HEK293 (cell line): ENCODE measurements at regions not wholly inside any gene's neighbourhood (a gene's known extent, or its start where the extent isn't known, plus 50 kb on each side); places are given as distances from the start of the nearest gene placed in this dataset.

Experiments used
- CTCF ChIA-PET: fragments of 350-600 bp; formaldehyde crosslinking; extraction: SDS; loops from one replicate; lab custom pipeline; 2021; ENCODE audit warnings: antibody characterized with exemption; lab: Yijun Ruan, JAX
- POLR2A ChIA-PET: fragments of 300-600 bp; formaldehyde crosslinking; extraction: SDS; loops from one replicate; lab custom pipeline; 2020; ENCODE audit warnings: antibody characterized with exemption, inconsistent platforms; lab: Yijun Ruan, JAX
- H3K27ac ChIP-seq: fragments of 200-500 bp; sonication (Bioruptor generic); 2 replicates; pipeline ENCODE4 v1.5.1; 2014; ENCODE audit warnings: low read depth, low read length, control low read depth, inconsistent platforms; ENCODE audit errors: extremely low read depth
- H3K36me3 ChIP-seq, 2 experiments: fragments of 200-500 bp in 1 of 2; sonication (Bioruptor generic) in 1 of 2; 1 replicate in 1 of 2; 2 replicates in 1 of 2; pipeline ENCODE4 v1.5.1; 2014 to 2017; ENCODE audit warnings: inconsistent platforms in 2 of 2, low read length in 2 of 2; ENCODE audit not compliant: control insufficient read depth in 2 of 2, insufficient read depth in 1 of 2
- H3K4me1 ChIP-seq: fragments of 200-500 bp; sonication (Bioruptor generic); 2 replicates; pipeline ENCODE4 v1.5.1; 2014; ENCODE audit warnings: mild to moderate bottlenecking, low read length, inconsistent platforms; ENCODE audit not compliant: control insufficient read depth, insufficient read depth
- H3K4me3 ChIP-seq: 2 replicates; pipeline ENCODE4 v1.5.1; 2011; ENCODE audit warnings: low read depth, mild to moderate bottlenecking, control low read depth, low read length, moderate library complexity
- H3K9me3 ChIP-seq: fragments of 200-500 bp; sonication (Bioruptor generic); 2 replicates; pipeline ENCODE4 v1.5.1; 2014; ENCODE audit warnings: low read depth, low read length, inconsistent platforms; ENCODE audit not compliant: control insufficient read depth, insufficient read depth
- CTCF ChIP-seq: fragments of 450-650 bp; formaldehyde crosslinking; IDR thresholded peaks from 2 replicates; pipeline ENCODE4 v1.5.1; 2016; ENCODE audit warnings: missing biosample characterization, missing genetic modification characterization
- EGR2 ChIP-seq: fragments of 450-650 bp; formaldehyde crosslinking; IDR thresholded peaks from 2 replicates; pipeline ENCODE4 v1.5.1; 2016; ENCODE audit warnings: low read depth, missing biosample characterization, missing genetic modification characterization
- FEZF1 ChIP-seq: fragments of 450-650 bp; formaldehyde crosslinking; IDR thresholded peaks from 2 replicates; pipeline ENCODE4 v1.5.1; 2016; ENCODE audit warnings: missing biosample characterization, missing genetic modification characterization
- HIC1 ChIP-seq: fragments of 450-650 bp; formaldehyde crosslinking; IDR thresholded peaks from 2 replicates; pipeline ENCODE4 v1.5.1; 2016; ENCODE audit warnings: missing biosample characterization, missing genetic modification characterization
- HOXC10 ChIP-seq: sonication (generic); formaldehyde crosslinking; IDR thresholded peaks from 2 replicates; pipeline ENCODE4 v1.8.1; 2023; ENCODE audit warnings: mild to moderate bottlenecking, missing genetic modification reagents
- HOXD13 ChIP-seq: sonication (generic); formaldehyde crosslinking; IDR thresholded peaks from 2 replicates; pipeline ENCODE4 v1.8.0; 2022; ENCODE audit warnings: missing genetic modification reagents, borderline replicate concordance
- INSM2 ChIP-seq: fragments of 450-650 bp; formaldehyde crosslinking; IDR thresholded peaks from 2 replicates; pipeline ENCODE4 v1.5.1; 2016; ENCODE audit warnings: missing biosample characterization, missing genetic modification characterization
- OSR2 ChIP-seq: fragments of 450-650 bp; formaldehyde crosslinking; IDR thresholded peaks from 2 replicates; pipeline ENCODE4 v1.5.1; 2016; ENCODE audit warnings: missing biosample characterization, missing genetic modification characterization
- TSHZ1 ChIP-seq: fragments of 450-650 bp; formaldehyde crosslinking; IDR thresholded peaks from 2 replicates; pipeline ENCODE4 v1.5.1; 2016; ENCODE audit warnings: missing biosample characterization, missing genetic modification characterization, borderline replicate concordance
- ZBTB17 ChIP-seq: fragments of 450-650 bp; formaldehyde crosslinking; IDR thresholded peaks from 2 replicates; pipeline ENCODE4 v1.5.1; 2016; ENCODE audit warnings: missing biosample characterization, missing genetic modification characterization
- ZBTB26 ChIP-seq: fragments of 450-650 bp; formaldehyde crosslinking; optimal IDR thresholded peaks from 2 replicates; pipeline ENCODE3; 2016; ENCODE audit warnings: missing biosample characterization, mild to moderate bottlenecking, missing genetic modification characterization
- ZFP41 ChIP-seq: fragments of 450-650 bp; formaldehyde crosslinking; IDR thresholded peaks from 2 replicates; pipeline ENCODE4 v1.5.1; 2016; ENCODE audit warnings: missing biosample characterization, missing genetic modification characterization, borderline replicate concordance
- ZNF10 ChIP-seq: fragments of 450-650 bp; formaldehyde crosslinking; IDR thresholded peaks from 2 replicates; pipeline ENCODE4 v1.5.1; 2017; ENCODE audit warnings: missing biosample characterization, missing genetic modification characterization
- ZNF169 ChIP-seq: fragments of 450-650 bp; formaldehyde crosslinking; IDR thresholded peaks from 2 replicates; pipeline ENCODE4 v1.5.1; 2016; ENCODE audit warnings: missing biosample characterization, missing genetic modification characterization
- ZNF324 ChIP-seq: fragments of 450-650 bp; formaldehyde crosslinking; IDR thresholded peaks from 2 replicates; pipeline ENCODE4 v1.5.1; 2016; ENCODE audit warnings: missing biosample characterization, missing genetic modification characterization
- ZNF341 ChIP-seq: fragments of 450-650 bp; formaldehyde crosslinking; IDR thresholded peaks from 2 replicates; pipeline ENCODE4; 2016; ENCODE audit warnings: low read depth, missing biosample characterization, missing genetic modification characterization
- ZNF350 ChIP-seq: fragments of 450-650 bp; formaldehyde crosslinking; IDR thresholded peaks from 2 replicates; pipeline ENCODE4 v1.5.0; 2017; ENCODE audit warnings: missing biosample characterization, mild to moderate bottlenecking, missing genetic modification characterization
- ZNF37A ChIP-seq: fragments of 450-650 bp; IDR thresholded peaks from 2 replicates; pipeline ENCODE4 v1.5.1; 2018; ENCODE audit warnings: missing biosample characterization, missing genetic modification characterization
- ZNF513 ChIP-seq: fragments of 450-650 bp; IDR thresholded peaks from 2 replicates; pipeline ENCODE4 v1.5.1; 2018; ENCODE audit warnings: missing biosample characterization, missing genetic modification characterization
- ZNF530 ChIP-seq: fragments of 450-650 bp; formaldehyde crosslinking; IDR thresholded peaks from 2 replicates; pipeline ENCODE4 v1.5.1; 2016; ENCODE audit warnings: low read depth, missing biosample characterization, missing genetic modification characterization
- ZNF544 ChIP-seq: fragments of 450-650 bp; formaldehyde crosslinking; IDR thresholded peaks from 2 replicates; pipeline ENCODE4 v1.5.0; 2017; ENCODE audit warnings: missing biosample characterization, missing genetic modification characterization
- ZNF561 ChIP-seq: fragments of 450-650 bp; IDR thresholded peaks from 2 replicates; pipeline ENCODE4 v1.5.1; 2018; ENCODE audit warnings: missing biosample characterization, missing genetic modification characterization, borderline replicate concordance
- ZNF596 ChIP-seq: fragments of 450-650 bp; IDR thresholded peaks from 2 replicates; pipeline ENCODE4 v1.5.0; 2018; ENCODE audit warnings: missing biosample characterization, mild to moderate bottlenecking, missing genetic modification characterization, moderate library complexity
- ZNF621 ChIP-seq: fragments of 450-650 bp; formaldehyde crosslinking; IDR thresholded peaks from 2 replicates; pipeline ENCODE4 v1.5.1; 2017; ENCODE audit warnings: missing biosample characterization, missing genetic modification characterization
- ZNF670 ChIP-seq: fragments of 450-650 bp; formaldehyde crosslinking; IDR thresholded peaks from 2 replicates; pipeline ENCODE4 v1.5.1; 2016; ENCODE audit warnings: missing biosample characterization, missing genetic modification characterization, low read depth

GRCh38 chr18:25493401-25493800 is 141.4 kb upstream of the ZNF521 start:
- H3K36me3 ChIP-seq: no peaks in the 10 kb centered on the region
- ChIA-PET CTCF (interaction anchor here (1.3 kb wide), 1 partner anchor 17 kb away, joined by 3 read pairs; no protein-coding TSS in a partner anchor), POLR2A (no interaction called here)
- H3K27ac ChIP-seq: no peak overlapping the region
- no peaks in the 10 kb centered on the region for H3K9me3 ChIP-seq
- TF ChIP-seq ZNF530 (tag by site-specific recombination): no peak
- TF ChIP-seq HOXC10 (CRISPR knock-in tag): no peak
- TF ChIP-seq ZBTB17 (tag by site-specific recombination): no peak
- no peak for TF ChIP-seq ZBTB26
- TF ChIP-seq ZFP41 (tag by site-specific recombination): no peak
- no peak for TF ChIP-seq ZNF341 (tag by site-specific recombination)
- TF ChIP-seq ZNF324 (tag by site-specific recombination): no peak
- no peak for TF ChIP-seq FEZF1 (tag by site-specific recombination)
- TF ChIP-seq ZNF350: no peak
- TF ChIP-seq OSR2: no peak
- no peak for TF ChIP-seq TSHZ1 (tag by site-specific recombination)
- no peak for TF ChIP-seq ZNF10 (tag by site-specific recombination)
- TF ChIP-seq ZNF169 (tag by site-specific recombination): no peak
- TF ChIP-seq CTCF (tag by site-specific recombination): no peak
- no peak for TF ChIP-seq ZNF670 (tag by site-specific recombination)
- TF ChIP-seq INSM2 (tag by site-specific recombination): no peak
- no peak for TF ChIP-seq ZNF37A
- H3K4me1 ChIP-seq: no peaks in the 10 kb centered on the region
- H3K4me3 ChIP-seq: no peak overlapping the region

- ChIA-PET POLR2A (no interaction called here), CTCF (no interaction called here)
- no peaks in the 10 kb centered on the region for H3K4me1 ChIP-seq
- no peak overlapping the region for H3K27ac ChIP-seq
- no peaks in the 10 kb centered on the region for H3K36me3 ChIP-seq
- H3K4me3 ChIP-seq: no peak overlapping the region
- no peaks in the 10 kb centered on the region for H3K9me3 ChIP-seq
- TF ChIP-seq ZNF596: no peak
- no peak for TF ChIP-seq ZNF513 (tag by site-specific recombination)
- no peak for TF ChIP-seq HIC1 (tag by site-specific recombination)
- no peak for TF ChIP-seq ZNF544 (tag by site-specific recombination)
- no peak for TF ChIP-seq ZNF561 (tag by site-specific recombination)
- no peak for TF ChIP-seq EGR2 (tag by site-specific recombination)
- TF ChIP-seq ZNF621: no peak
- no peak for TF ChIP-seq HOXD13
These were observed 138.3 kb upstream of the ZNF521 start for GRCh38 chr18:25490316-25490715.
